Neural crest cell (in vitro differentiated cells): ENCODE measurements at regions not wholly inside any gene's neighbourhood (a gene's known extent, or its start where the extent isn't known, plus 50 kb on each side); places are given as distances from the start of the nearest gene placed in this dataset.

Experiments
- DNase-seq: peaks from one replicate; pipeline ENCODE4 v3.0.0; 2021; ENCODE audit warnings: low read depth, mixed read lengths, low spot score
- H3K27ac Mint-ChIP-seq: one replicate; pipeline ENCODE4 v1.8.0; 2021; ENCODE audit warnings: mild to moderate bottlenecking, mixed read lengths; ENCODE audit not compliant: unreplicated experiment
- H3K27me3 Mint-ChIP-seq: 2 replicates; pipeline ENCODE4 v1.8.0; 2021; ENCODE audit warnings: low read depth, mild to moderate bottlenecking, mixed read lengths
- H3K36me3 Mint-ChIP-seq: 2 replicates; pipeline ENCODE4 v1.8.0; 2021; ENCODE audit warnings: low read depth, mild to moderate bottlenecking, mixed read lengths
- H3K4me1 Mint-ChIP-seq: 2 replicates; pipeline ENCODE4 v1.8.0; 2021; ENCODE audit warnings: mixed read lengths
- H3K4me3 Mint-ChIP-seq: one replicate; pipeline ENCODE4 v1.8.0; 2021; ENCODE audit warnings: mild to moderate bottlenecking, mixed read lengths
- H3K9me3 Mint-ChIP-seq: 2 replicates; pipeline ENCODE4 v1.8.0; 2021; ENCODE audit warnings: mixed read lengths
- CTCF ChIP-seq: fragments of 200-600 bp; sonication (generic); conservative IDR thresholded peaks from 2 replicates; pipeline ENCODE4 v1.5.0; 2021; ENCODE audit warnings: antibody characterized with exemption, mild to moderate bottlenecking

GRCh38 chr6:67506352-67506751 is 1128.7 kb upstream of the ADGRB3 start:
- H3K36me3 Mint-ChIP-seq, result peaks cover 5% of the 10 kb centered on the region
- H3K27me3 Mint-ChIP-seq, result no peaks in the 10 kb centered on the region
- H3K4me1 Mint-ChIP-seq, result no peaks in the 10 kb centered on the region
- no peak for TF ChIP-seq CTCF
- no peak overlapping the region for H3K4me3 Mint-ChIP-seq
- no peak overlapping the region for H3K27ac Mint-ChIP-seq
- no peak for DNase-seq
- H3K9me3 Mint-ChIP-seq, result peaks cover 8% of the 10 kb centered on the region

DNA sequence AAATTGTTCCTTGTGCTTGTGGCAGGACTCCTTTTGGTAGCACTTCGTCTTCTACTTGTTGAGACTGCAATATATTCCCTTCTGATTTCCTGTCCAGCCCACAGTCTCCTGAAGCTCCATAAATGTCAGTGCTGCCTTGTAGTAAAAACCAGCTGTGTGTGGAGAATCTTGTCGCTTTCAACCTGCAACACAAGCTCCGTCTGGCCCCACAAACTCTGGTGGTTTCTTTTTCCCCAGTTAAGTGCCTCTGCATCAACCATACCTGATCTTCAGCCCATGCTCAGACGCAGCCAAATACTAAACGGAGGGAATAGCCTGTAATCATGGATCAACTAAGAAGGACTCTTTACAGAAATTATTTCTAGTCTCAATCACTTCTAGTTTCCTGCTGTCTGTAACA is 1133.3 kb upstream of the ADGRB3 start:
- H3K36me3 Mint-ChIP-seq, result peaks cover 5% of the 10 kb centered on the region
- no peak overlapping the region for H3K27ac Mint-ChIP-seq
- peaks cover 3% of the 10 kb centered on the region for H3K9me3 Mint-ChIP-seq
- no peaks in the 10 kb centered on the region for H3K4me1 Mint-ChIP-seq
- TF ChIP-seq CTCF, result no peak
- no peak for DNase-seq
- H3K27me3 Mint-ChIP-seq, result no peaks in the 10 kb centered on the region
- no peak overlapping the region for H3K4me3 Mint-ChIP-seq

DNA sequence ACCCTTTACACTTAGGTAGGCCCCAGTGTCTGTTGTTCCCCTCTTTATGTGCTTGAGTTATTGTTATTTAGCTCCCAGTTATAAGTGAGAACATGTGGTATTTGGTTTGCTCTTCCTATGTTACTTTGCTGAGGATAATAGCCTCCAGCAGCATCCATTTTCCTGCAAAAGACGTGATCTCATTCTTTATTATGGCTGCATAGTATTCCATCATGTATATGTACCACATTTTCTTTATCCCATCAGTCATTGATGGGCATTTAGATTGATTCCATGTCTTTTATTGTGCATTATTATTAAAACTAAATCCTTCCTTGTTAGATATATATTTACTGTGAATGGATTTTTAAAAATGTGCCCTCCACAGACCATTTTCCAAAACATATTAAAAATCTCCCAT is 1137.3 kb upstream of the ADGRB3 start:
- H3K9me3 Mint-ChIP-seq, result no peaks in the 10 kb centered on the region
- no peaks in the 10 kb centered on the region for H3K27me3 Mint-ChIP-seq
- no peaks in the 10 kb centered on the region for H3K36me3 Mint-ChIP-seq
- no peaks in the 10 kb centered on the region for H3K4me1 Mint-ChIP-seq
- TF ChIP-seq CTCF, result no peak
- H3K27ac Mint-ChIP-seq, result no peak overlapping the region
- no peak for DNase-seq
- no peak overlapping the region for H3K4me3 Mint-ChIP-seq

DNA sequence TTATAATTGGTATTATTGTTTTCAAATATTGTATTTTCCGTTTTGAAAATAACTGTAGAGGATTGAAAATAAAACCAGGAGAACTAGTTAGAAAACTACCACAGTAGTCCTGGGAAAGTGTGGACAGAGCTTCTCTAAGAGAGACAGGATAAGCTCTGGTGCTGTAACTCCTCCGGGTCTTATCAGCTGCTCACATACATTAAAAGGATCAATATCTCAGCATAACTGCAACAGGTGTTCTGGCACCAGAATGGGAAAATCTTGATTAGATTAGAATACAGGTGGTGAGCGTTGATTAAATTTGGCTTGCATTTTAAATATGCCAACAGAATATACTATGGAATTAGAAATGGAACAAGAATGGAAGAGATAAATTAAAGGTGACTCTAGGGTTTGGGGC is 1138.9 kb upstream of the ADGRB3 start:
- H3K36me3 Mint-ChIP-seq, result no peaks in the 10 kb centered on the region
- TF ChIP-seq CTCF, result no peak
- DNase-seq, result no peak
- no peak overlapping the region for H3K27ac Mint-ChIP-seq
- no peaks in the 10 kb centered on the region for H3K4me1 Mint-ChIP-seq
- no peak overlapping the region for H3K4me3 Mint-ChIP-seq
- H3K9me3 Mint-ChIP-seq, result no peaks in the 10 kb centered on the region
- H3K27me3 Mint-ChIP-seq, result no peaks in the 10 kb centered on the region

GRCh38 chr6:67493682-67494081 is 1141.4 kb upstream of the ADGRB3 start:
- H3K27me3 Mint-ChIP-seq, result no peaks in the 10 kb centered on the region
- H3K4me1 Mint-ChIP-seq, result no peaks in the 10 kb centered on the region
- no peak for TF ChIP-seq CTCF
- no peaks in the 10 kb centered on the region for H3K36me3 Mint-ChIP-seq
- H3K27ac Mint-ChIP-seq, result no peak overlapping the region
- DNase-seq, result no peak
- H3K4me3 Mint-ChIP-seq, result no peak overlapping the region
- H3K9me3 Mint-ChIP-seq, result peaks cover 2% of the 10 kb centered on the region

- Mint-ChIP-seq H3K4me1 (no peaks in the 10 kb centered on the region), H3K36me3 (peaks cover 4% of the 10 kb centered on the region), H3K27ac (no peak overlapping the region), H3K27me3 (no peaks in the 10 kb centered on the region), H3K9me3 (peaks cover 5% of the 10 kb centered on the region), H3K4me3 (no peak overlapping the region)
- no peak for DNase-seq
- TF ChIP-seq CTCF, result no peak
Observed at GRCh38 chr6:67475700-67476099, 1159.4 kb upstream of the ADGRB3 start.
